ENCODE measurements at regions not wholly inside any gene's neighbourhood (a gene's known extent, or its start where the extent isn't known, plus 50 kb on each side); places are given as distances from the start of the nearest gene placed in this dataset.
"Not testable (repeated sequence)": the region's sequence is repeated elsewhere in the genome, so short reads cannot be mapped to it uniquely, and the experiment has no call there.

GRCh38 chr4:97412331-97412730 lies 730.9 kb downstream of the STPG2 start:
- Histone ChIP-seq H3K9me2 (replicated peaks; ENCODE audit: control insufficient read depth, low read length) (no peaks in the 10 kb centered on the region), H4K20me1 (ENCODE audit: control insufficient read depth, insufficient read depth, low read depth, low read length) (no peaks in the 10 kb centered on the region), H3K4me1 (ENCODE audit: control insufficient read depth, low read length) (no peaks in the 10 kb centered on the region), H3F3A (ENCODE audit: control insufficient read depth, insufficient read depth) (no peaks in the 10 kb centered on the region), H3K4me2 (ENCODE audit: low read length) (no peak overlapping the region), H3K79me2 (ENCODE audit: control insufficient read depth, low read length) (no peaks in the 10 kb centered on the region), H3K9me3 (ENCODE audit: control insufficient read depth, insufficient read depth, low read length) (no peaks in the 10 kb centered on the region; the same call in 1 of the 2 replicates), H3K36me3 (ENCODE audit: control insufficient read depth, low read length) (no peaks in the 10 kb centered on the region), H3K27me3 (ENCODE audit: control insufficient read depth, low read length) (no peaks in the 10 kb centered on the region), H3K27ac (ENCODE audit: low read depth, low read length) (no peak overlapping the region), H3K4me3 (ENCODE audit: low read length) (no peak overlapping the region)
- TF ChIP-seq EZH2phosphoT487 (IDR thresholded peaks at IDR 0.05; ENCODE audit: borderline replicate concordance, low read length) (no peak), CTCF (IDR thresholded peaks at IDR 0.05; ENCODE audit: low read depth, low read length, poor library complexity, severe bottlenecking) (no peak)

- Histone ChIP-seq H3K4me1 (ENCODE audit: control insufficient read depth, low read length) (no peaks in the 10 kb centered on the region), H3K4me3 (ENCODE audit: low read length) (no peak overlapping the region), H3K36me3 (ENCODE audit: control insufficient read depth, low read length) (no peaks in the 10 kb centered on the region), H3K4me2 (ENCODE audit: low read length) (no peak overlapping the region), H3K9me3 (ENCODE audit: control insufficient read depth, insufficient read depth, low read length) (no peaks in the 10 kb centered on the region; the same call in 1 of the 2 replicates), H3K27ac (ENCODE audit: low read depth, low read length) (no peak overlapping the region), H3K9me2 (replicated peaks; ENCODE audit: control insufficient read depth, low read length) (no peaks in the 10 kb centered on the region), H3K27me3 (ENCODE audit: control insufficient read depth, low read length) (no peaks in the 10 kb centered on the region), H3K79me2 (ENCODE audit: control insufficient read depth, low read length) (no peaks in the 10 kb centered on the region), H3F3A (ENCODE audit: control insufficient read depth, insufficient read depth) (no peaks in the 10 kb centered on the region), H4K20me1 (ENCODE audit: control insufficient read depth, insufficient read depth, low read depth, low read length) (no peaks in the 10 kb centered on the region)
- TF ChIP-seq CTCF (IDR thresholded peaks at IDR 0.05; ENCODE audit: low read depth, low read length, poor library complexity, severe bottlenecking): no peak
- TF ChIP-seq EZH2phosphoT487 (IDR thresholded peaks at IDR 0.05; ENCODE audit: borderline replicate concordance, low read length): no peak
These were observed 729.1 kb downstream of the STPG2 start for GRCh38 chr4:97414161-97414560.

GRCh38 chr4:97432551-97432950 lies 710.7 kb downstream of the STPG2 start:
- Histone ChIP-seq H3F3A (ENCODE audit: control insufficient read depth, insufficient read depth) (no peaks in the 10 kb centered on the region), H3K27me3 (ENCODE audit: control insufficient read depth, low read length) (no peaks in the 10 kb centered on the region), H3K79me2 (ENCODE audit: control insufficient read depth, low read length) (no peaks in the 10 kb centered on the region), H3K27ac (ENCODE audit: low read depth, low read length) (no peak overlapping the region), H3K9me2 (replicated peaks; ENCODE audit: control insufficient read depth, low read length) (no peaks in the 10 kb centered on the region), H3K4me2 (ENCODE audit: low read length) (no peak overlapping the region), H3K4me3 (ENCODE audit: low read length) (no peak overlapping the region), H3K9me3 (ENCODE audit: control insufficient read depth, insufficient read depth, low read length) (no peaks in the 10 kb centered on the region), H3K4me1 (ENCODE audit: control insufficient read depth, low read length) (no peaks in the 10 kb centered on the region), H3K36me3 (ENCODE audit: control insufficient read depth, low read length) (no peaks in the 10 kb centered on the region), H4K20me1 (ENCODE audit: control insufficient read depth, insufficient read depth, low read depth, low read length) (no peaks in the 10 kb centered on the region)
- no peak for TF ChIP-seq CTCF (IDR thresholded peaks at IDR 0.05; ENCODE audit: low read depth, low read length, poor library complexity, severe bottlenecking)
- TF ChIP-seq EZH2phosphoT487 (IDR thresholded peaks at IDR 0.05; ENCODE audit: borderline replicate concordance, low read length): no peak

GRCh38 chr4:97437998-97438705 lies 705.1 kb downstream of the STPG2 start:
- H3K79me2 ChIP-seq (ENCODE audit: control insufficient read depth, low read length); H3K9me2 ChIP-seq (replicated peaks; ENCODE audit: control insufficient read depth, low read length); H4K20me1 ChIP-seq (ENCODE audit: control insufficient read depth, insufficient read depth, low read depth, low read length); H3K27me3 ChIP-seq (ENCODE audit: control insufficient read depth, low read length); H3K4me1 ChIP-seq (ENCODE audit: control insufficient read depth, low read length); H3K27ac ChIP-seq (ENCODE audit: low read depth, low read length); H3F3A ChIP-seq (ENCODE audit: control insufficient read depth, insufficient read depth); H3K36me3 ChIP-seq (ENCODE audit: control insufficient read depth, low read length); H3K4me3 ChIP-seq (ENCODE audit: low read length); H3K4me2 ChIP-seq (ENCODE audit: low read length); H3K9me3 ChIP-seq (ENCODE audit: control insufficient read depth, insufficient read depth, low read length): not testable (repeated sequence)

All from DOHH2 (cell line).